Fibroblast of lung (primary cell): ENCODE measurements at regions not wholly inside any gene's neighbourhood (a gene's known extent, or its start where the extent isn't known, plus 50 kb on each side); places are given as distances from the start of the nearest gene placed in this dataset.

ENCODE experiments used
- EZH2 ChIP-seq: IDR thresholded peaks from 2 replicates; pipeline ENCODE4 v1.5.1; 2012; ENCODE audit warnings: low read length, control low read depth, mild to moderate bottlenecking; ENCODE audit errors: missing control alignments
- TF ChIP-seq, protein P1 (sequence below), 2 donors: IDR thresholded peaks in 1 of 2; conservative IDR thresholded peaks in 1 of 2; 1 replicate in 1 of 2; 2 replicates in 1 of 2; pipeline ENCODE4 v1.5.1; 2011 to 2012; ENCODE audit warnings: low read length in 2 of 2, control low read depth in 1 of 2, inconsistent platforms in 1 of 2, low read depth in 1 of 2, mild to moderate bottlenecking in 1 of 2

DNA sequence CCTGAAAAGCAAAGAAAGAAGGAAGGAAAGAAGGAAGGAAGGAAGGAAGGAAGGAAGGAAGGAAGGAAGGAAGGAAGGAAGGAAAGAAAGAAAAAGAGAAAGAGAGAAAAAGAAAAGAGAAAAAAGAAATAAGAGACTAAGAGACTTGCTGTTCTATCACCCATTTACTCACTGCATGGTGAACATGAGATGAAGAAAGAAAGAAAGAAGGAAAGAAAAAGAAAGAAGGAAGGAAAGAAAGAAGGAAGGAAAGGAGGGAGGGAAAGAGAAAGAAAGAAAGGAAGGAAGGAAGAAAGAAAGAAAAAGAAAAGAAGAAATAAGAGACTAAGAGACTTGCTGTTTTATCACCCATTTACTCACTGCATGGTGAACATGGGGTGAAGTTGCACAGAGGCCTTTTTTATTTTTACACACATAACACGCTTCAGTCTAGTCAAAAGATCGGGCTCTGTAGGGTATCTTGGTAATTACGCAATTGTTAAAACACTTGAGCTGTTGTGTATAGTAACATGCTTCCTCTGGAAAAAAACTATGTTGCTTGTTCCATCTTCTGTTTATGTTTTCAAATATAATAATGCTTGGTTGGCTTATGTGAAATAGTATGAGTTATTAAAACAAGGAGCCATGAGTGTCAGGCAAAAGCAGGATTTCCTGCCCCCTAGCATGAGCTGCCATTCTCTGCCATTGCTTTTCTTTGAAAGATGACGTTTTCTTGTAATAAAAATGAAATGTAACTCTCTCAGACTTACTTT is 119.3 kb upstream of the ZNF608 start:
- TF ChIP-seq, protein P1, sequence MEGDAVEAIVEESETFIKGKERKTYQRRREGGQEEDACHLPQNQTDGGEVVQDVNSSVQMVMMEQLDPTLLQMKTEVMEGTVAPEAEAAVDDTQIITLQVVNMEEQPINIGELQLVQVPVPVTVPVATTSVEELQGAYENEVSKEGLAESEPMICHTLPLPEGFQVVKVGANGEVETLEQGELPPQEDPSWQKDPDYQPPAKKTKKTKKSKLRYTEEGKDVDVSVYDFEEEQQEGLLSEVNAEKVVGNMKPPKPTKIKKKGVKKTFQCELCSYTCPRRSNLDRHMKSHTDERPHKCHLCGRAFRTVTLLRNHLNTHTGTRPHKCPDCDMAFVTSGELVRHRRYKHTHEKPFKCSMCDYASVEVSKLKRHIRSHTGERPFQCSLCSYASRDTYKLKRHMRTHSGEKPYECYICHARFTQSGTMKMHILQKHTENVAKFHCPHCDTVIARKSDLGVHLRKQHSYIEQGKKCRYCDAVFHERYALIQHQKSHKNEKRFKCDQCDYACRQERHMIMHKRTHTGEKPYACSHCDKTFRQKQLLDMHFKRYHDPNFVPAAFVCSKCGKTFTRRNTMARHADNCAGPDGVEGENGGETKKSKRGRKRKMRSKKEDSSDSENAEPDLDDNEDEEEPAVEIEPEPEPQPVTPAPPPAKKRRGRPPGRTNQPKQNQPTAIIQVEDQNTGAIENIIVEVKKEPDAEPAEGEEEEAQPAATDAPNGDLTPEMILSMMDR (conservative IDR thresholded peaks at IDR 0.05 in 1 of 2, IDR thresholded peaks at IDR 0.05 in 1 of 2; ENCODE audit: low read depth in 1 of 2, low read length in 2 of 2): no peak
- no peak for TF ChIP-seq EZH2
